ENCODE measurements at regions not wholly inside any gene's neighbourhood (a gene's known extent, or its start where the extent isn't known, plus 50 kb on each side); places are given as distances from the start of the nearest gene placed in this dataset.

DNA sequence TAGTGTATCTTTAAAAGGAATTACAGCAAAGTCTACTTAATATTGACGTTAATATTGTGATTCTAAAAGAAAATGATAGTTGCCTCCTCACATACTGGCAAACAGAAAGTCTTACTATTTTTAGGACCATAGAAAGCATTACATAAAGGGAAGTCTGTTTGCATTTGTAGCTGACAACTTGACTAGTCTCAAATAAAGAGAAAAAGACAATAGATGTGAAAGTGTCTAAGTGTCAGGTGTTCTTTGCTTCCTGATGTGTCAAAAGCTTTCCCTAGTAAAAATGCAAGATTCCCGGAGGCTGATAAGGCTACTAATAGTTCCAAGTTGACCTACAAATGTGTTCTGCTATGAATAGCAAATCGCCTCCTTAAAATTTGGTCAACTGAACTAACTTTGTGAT, 259.7 kb downstream of the CDH10 start:
- DNase-seq = no peak

DNA sequence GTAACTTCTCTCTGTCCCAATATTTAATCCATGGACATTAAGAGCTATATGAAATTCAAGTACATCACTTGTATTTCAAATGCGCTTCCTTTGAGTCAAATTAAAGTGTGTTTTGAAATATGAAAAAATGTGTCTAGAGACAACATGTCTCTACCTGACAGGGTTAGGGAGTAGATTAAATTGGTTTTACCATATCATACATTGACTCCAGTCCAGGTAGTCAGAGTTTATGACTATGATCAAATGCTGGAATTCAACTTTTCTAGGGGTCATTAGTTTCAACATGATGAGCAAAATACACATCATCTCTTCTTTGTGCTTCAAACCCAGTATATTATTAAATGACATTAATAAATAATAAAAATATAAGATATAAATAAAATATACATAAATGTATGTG, 259.2 kb downstream of the CDH10 start:
- no peak for DNase-seq

DNA sequence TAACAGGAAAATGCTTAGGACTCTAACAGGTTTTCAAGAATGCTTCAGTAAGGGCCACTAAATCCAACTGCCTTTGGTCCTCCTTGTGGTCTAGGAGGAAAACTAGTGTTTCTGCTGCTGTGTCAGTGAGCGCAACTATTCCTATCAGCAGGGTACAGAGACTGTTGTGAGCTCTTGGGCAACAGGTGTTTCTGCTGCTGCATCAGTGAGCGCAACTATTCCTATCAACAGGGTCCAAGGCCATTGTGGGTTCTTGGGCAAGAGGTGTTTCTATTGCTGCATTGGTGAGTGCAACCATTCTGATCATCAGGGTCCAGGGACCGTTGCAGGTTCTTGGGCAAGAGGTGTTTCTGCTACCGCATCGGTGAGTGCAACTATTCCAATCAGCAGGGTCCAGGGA, 256.3 kb downstream of the CDH10 start:
- no peak for DNase-seq

DNA sequence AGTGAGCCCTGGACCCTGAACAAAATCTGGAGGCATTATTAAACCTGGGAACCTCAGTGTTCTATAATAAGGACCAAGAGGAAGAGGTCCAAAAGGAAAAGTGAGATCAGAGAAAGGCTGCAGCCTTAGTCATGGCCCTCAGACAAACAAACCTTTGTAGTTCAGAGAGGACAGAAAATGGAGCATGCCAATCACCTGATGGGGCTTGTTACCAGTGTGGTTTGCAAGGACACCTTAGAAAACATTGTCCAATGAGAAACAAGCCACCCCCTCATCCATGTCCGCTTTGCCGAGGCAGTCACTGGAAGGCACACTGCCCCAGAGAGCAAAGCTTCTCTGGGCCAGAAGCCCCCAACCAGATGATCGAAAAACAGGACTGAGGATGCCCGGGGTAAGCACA, 254.8 kb downstream of the CDH10 start:
- no peak for DNase-seq

DNA sequence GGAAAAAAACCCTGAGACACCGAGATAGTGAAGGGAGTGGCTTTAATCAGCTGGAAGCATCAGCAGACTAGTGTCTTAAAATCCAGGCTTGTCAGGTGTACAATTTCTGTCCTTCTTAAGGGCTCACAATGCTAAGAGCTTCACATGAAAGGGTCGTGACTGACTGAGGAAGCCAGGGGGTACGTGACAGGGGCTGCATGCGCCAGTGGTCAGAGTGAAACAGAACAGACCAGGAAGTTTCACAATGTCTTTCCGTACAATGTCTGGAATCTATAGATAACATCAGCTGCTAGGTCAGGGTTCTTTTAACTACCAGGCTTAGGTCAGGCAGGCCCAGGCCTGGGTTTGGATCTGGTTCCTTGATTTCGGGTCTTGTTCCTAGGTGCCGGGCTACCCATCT, 253.0 kb downstream of the CDH10 start:
- DNase-seq = no peak

DNA sequence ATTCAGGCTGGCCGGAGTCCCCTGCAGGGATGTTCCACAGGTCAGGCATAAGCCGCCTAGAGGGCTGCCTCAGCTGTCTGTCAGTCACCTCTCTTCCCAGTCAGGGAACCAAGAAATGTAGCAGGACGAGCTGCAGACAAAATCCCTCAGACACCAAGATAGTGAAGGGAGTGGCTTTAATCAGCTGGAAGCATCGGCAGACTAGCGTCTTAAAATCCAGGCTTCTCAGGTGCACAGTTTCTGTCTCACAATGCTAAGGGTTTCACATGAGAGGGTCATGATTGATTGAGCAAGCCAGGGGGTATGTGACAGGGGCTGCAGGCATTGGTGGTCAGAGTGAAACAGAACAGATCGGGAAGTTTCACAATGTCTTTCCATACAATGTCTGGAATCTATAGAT, 247.2 kb downstream of the CDH10 start:
- DNase-seq = no peak

DNA sequence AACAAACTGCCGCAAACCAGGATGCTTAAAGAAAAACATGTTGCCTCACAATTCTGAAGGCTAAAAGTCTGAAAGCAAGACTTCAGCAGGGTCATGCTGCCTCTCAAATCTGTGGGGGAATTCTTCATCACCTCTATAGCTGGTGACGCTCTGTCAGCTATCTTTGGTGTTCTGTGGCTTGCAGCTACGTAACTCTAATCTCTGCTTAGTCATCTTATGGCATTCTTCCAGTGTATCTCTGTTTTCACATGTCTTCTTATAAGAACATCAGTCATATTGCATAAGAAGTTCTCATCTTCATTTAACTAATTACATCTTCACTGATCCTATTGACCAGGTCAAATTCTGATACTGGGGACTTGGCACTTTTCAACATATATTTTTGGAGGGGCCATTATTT, 243.0 kb downstream of the CDH10 start:
- DNase-seq = no peak

DNA sequence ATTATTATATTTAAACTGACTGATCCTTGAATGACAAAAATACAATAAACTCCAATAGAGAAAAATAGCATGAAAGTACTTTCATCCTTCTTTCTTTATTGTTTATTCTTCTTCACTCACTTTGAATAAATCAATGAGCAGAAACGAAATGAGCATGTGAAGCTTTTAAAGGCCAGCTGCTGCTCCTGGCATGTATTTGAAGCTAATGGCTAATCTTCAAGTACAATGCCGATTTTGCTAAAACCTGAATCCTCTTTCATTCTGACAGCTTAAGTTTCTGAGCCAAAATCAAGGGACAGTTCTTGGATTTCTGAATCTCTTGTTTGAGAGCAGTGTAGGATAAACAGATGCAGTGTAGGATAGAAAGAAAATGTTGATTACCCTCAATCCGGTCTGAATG, 237.3 kb downstream of the CDH10 start:
- DNase-seq = no peak

DNA sequence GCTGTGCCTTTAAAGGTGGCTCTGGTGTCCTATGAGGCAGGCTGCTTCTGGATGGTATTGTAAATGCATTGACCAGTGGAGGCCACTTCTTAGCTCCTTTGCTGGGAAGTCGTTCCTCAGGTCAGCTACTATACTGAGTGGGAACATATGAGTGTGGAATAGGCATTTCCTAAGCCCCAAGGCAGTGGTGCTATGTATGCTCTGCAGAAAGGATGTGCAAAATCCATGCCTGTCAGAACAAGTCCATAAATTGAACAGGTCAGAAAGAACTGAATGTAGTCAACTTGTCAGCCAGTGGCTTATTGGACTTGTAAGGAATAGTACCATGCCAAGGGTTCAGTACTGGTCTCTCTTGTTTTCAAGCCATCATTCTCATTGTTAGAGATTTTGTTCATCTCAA, 216.4 kb downstream of the CDH10 start:
- DNase-seq = no peak

DNA sequence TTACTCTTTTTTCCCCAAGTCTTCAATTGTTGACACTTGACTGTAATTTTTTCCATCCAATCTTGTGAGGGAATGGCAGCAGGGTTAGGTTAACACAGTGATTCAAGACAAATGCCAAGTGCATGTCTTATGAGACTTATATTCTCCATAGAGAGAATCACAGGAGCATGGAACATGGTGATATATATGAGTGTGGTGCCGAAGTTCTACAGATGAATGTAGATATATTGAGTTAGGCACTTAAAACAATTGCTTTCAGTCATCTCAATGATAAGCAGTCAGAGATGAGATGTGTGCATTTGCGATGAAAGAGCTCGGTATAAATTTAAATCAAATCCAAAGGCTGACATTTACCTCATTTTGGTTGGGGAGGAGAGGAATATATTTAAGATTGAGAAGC, 211.2 kb downstream of the CDH10 start:
- no peak for DNase-seq
